Testis (tissue), 2 donors: ENCODE measurements at regions not wholly inside any gene's neighbourhood (a gene's known extent, or its start where the extent isn't known, plus 50 kb on each side); places are given as distances from the start of the nearest gene placed in this dataset.

Experiments used
- CTCF ChIP-seq, 3 experiments: fragments of 450-650 bp in 2 of 3; fragments of 200-600 bp in 1 of 3; sonication (generic) in 1 of 3; IDR thresholded peaks; one replicate each; pipeline ENCODE4 v1.5.1; 2016 to 2019; ENCODE audit warnings: antibody characterized with exemption in 3 of 3, mild to moderate bottlenecking in 2 of 3, moderate library complexity in 1 of 3
- POLR2A ChIP-seq: fragments of 450-650 bp; IDR thresholded peaks from one replicate; pipeline ENCODE4 v1.6.1; 2017; ENCODE audit warnings: antibody characterized with exemption, mild to moderate bottlenecking, moderate library complexity

- TF ChIP-seq CTCF (IDR thresholded peaks at IDR 0.05) (no peak), POLR2A (no peak)
Observed at GRCh38 chr10:90269699-90270098, 568.3 kb downstream of the KIF20B start.
